8988T (cell line): ENCODE measurements at regions not wholly inside any gene's neighbourhood (a gene's known extent, or its start where the extent isn't known, plus 50 kb on each side); places are given as distances from the start of the nearest gene placed in this dataset.

Source experiments
- DNase-seq: peaks from one replicate; pipeline ENCODE4 v3.0.0; 2011

- DNase-seq = no peak
Measured at GRCh38 chr3:181860235-181860634, 148.5 kb downstream of the SOX2 start.

DNA sequence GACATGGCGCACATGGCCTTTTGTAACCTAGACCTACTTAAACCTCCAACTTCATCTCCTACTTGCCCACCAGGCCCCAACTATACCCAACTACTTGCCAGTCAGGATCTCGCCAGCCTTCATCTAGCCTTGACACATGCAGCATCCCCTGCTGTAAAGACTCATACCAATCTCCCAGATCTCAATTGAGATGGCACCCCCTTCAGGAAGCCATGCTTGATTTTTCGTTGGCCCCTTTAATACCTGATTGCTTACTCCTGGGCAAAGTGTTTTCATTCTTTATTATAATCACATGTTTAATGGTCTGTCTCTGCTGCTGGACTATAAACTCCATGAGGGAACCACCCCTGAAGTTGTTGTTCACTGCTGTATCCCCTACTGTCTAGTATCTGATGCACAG, 150.8 kb downstream of the SOX2 start:
- DNase-seq = no peak

- DNase-seq = no peak
Measured at GRCh38 chr3:181868576-181869082, 156.9 kb downstream of the SOX2 start.

DNA sequence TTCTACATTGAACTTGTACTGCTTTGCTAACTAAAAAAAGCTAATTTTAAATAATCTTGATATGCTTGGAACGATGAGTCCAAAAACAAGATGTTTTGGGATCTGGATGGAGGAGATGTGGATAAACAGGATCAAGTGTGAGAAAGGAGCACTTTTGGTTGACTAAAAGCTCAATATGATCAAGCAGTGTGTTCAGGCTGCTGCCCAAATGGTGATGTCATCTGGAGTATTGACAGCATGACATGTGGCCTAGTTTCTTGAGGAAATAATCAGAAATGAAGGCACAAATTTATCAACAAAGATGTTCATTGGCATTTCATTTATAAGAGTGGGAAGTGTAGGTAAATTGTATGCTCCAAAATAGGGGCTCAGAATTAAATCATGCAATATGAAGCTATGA, 161.2 kb downstream of the SOX2 start:
- DNase-seq = no peak

- DNase-seq = no peak
Measured at GRCh38 chr3:181879926-181880325, 168.2 kb downstream of the SOX2 start.

GRCh38 chr3:181880331-181880730, 168.6 kb downstream of the SOX2 start:
- no peak for DNase-seq

DNA sequence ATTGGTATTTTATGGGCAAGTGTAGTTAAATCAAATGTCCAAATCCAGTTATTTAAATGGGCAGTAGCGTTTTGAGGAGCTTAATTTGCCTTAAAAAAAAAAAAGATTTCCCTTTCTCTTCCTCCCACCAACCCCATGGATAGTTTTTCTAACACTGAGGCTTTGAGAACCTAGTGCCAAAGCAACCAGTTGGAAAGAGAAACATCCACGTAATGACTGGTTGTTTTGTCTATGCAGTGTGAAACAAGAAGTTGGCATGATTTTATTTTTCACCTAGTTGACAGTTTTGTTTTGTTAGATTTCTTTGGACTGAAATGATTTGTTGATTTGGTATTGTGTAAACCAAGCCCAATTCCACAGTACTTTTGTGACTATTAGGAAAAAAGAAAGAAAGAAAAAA, 170.0 kb downstream of the SOX2 start:
- no peak for DNase-seq

- DNase-seq = no peak
Measured at GRCh38 chr3:181885868-181886630, 174.3 kb downstream of the SOX2 start.

DNA sequence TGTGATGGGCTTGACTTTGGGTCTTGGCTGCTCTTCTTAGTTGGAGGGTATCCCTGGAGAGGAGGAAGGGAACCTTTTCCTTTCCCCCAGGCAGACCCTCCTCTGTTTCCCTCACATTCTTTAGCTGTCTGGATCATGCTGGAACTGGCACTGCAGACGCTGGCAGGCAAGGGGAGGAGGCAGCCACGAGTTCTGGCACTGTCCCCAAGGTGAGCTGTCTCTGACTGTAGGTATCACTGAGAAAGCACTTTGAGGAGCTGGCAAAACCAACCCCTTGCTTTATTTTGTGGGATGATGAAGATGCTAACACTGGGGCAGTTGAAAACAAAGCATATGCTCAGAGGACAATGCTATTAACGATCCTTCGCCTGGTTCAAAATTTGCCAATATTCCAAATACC, 175.0 kb downstream of the SOX2 start:
- no peak for DNase-seq

- no peak for DNase-seq
Measured at GRCh38 chr3:181887685-181888084, 176.0 kb downstream of the SOX2 start.

DNA sequence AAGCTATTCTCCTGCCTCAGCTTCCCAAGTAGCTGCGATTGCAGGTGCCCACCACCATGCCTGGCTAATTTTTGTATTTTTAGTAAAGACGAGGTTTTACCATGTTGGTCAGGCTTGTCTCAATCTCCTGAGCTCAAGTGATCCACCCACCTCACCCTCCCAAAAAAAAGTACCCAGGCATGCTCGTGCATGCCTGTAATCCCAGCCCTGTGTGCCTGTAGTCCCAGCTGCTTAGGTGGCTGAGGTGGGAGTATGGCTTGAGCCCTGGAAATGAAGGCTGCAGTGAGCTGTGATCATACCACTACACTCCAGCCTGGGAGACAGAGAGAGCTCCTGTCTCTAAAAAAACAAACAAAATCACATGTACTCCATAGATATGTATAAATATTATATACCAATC, 176.5 kb downstream of the SOX2 start:
- no peak for DNase-seq

GRCh38 chr3:181892848-181893247, 181.1 kb downstream of the SOX2 start:
- DNase-seq = no peak

GRCh38 chr3:181896605-181897004, 184.9 kb downstream of the SOX2 start:
- DNase-seq = no peak

DNA sequence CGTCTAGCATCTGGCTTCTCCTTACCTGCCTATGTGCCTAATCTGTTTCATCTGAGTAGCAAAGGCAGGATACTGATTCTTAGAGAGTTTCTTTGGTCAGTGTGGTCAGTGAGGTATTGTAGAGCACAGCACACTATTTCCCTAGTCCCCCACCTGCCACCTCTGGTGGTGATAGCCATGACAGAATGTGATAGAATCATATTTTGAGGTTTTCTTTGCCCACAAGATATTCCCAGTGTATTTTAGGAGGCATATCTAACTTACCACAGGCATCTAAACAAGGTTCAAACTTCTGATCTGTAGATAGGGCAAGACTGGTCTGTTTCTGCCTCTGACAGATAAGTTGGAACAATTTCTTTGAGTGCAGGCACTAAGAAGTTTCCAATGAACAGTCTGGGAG, 188.0 kb downstream of the SOX2 start:
- DNase-seq = no peak

GRCh38 chr3:181901626-181902025, 189.9 kb downstream of the SOX2 start:
- DNase-seq = no peak

DNA sequence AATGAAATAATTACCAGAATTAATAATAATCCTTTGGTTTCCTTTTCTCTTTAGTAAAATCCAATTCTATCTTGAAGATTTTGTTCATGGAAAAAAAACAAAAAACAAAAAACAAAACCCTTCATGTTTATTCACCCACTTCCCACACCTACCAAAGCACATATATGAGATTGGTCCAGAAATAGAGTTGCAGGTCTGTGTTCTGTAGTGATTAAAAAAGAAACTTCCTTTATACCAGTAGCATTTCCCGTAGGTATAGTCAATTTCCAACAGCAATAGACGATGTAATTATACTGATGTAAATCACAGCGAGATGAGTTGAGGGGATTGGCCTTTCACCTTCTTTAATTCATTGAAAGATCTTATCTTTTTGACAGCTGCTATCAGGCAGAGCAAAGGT, 194.6 kb downstream of the SOX2 start:
- no peak for DNase-seq

GRCh38 chr3:181909241-181909640, 197.5 kb downstream of the SOX2 start:
- no peak for DNase-seq

DNA sequence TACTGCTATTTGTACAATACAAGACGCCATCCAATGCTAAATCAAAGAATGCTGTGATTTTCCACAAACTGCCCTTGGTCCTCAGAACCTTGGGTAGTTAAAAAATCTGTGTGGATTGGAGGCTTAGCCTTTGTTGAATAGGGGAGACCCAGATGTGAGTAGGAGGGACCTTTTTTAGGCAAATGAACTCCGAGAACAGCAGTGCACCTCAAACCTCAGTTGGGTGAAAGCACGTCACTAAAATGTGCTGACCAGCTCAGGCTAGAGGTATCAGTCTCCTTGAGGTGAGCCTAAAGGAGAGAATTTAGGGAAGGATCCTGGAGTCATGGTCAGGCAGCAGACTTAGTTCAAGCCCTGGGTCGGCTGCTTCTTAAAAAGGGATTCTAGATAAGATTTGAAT, 200.7 kb downstream of the SOX2 start:
- no peak for DNase-seq

GRCh38 chr3:181913254-181913653, 201.5 kb downstream of the SOX2 start:
- DNase-seq = no peak

DNA sequence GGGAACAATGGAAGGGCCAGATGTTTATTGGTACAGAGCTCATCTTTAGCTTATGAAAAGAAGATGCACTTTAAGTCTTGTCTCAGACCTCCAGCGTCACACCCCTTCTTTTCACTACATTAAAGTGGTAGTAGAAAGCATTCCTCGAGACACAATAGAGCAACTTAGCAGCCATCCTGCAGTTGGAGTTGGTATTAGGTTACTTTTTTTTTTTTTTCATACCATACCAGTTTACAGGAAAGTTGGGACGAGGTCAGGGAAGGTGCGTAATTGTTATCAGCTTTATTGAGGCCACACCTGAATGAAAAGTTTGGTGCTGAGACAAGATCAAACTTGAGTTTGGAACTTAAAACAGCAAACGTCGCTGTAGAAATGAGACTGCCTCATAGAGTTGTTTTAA, 203.8 kb downstream of the SOX2 start:
- DNase-seq = no peak

- no peak for DNase-seq
Measured at GRCh38 chr3:181916013-181916412, 204.3 kb downstream of the SOX2 start.

DNA sequence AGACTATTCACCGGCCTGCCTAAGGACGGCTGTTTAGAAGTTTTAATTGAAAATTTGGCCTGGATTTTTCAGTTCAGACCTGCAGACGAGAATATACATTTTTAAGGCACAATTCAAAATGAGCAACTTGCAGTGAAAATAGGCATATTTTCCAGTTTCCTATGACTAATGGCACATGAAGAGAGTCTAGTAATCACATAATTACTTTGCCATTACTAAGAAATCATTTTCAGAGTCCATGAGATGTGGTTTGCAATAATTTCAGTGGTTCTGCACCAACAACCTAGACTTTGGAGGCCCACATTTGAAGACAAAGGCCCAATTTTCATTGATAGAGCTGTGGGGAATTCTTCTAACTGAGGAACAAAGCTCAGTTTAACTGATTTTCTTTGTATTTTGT, 205.3 kb downstream of the SOX2 start:
- DNase-seq = no peak

DNA sequence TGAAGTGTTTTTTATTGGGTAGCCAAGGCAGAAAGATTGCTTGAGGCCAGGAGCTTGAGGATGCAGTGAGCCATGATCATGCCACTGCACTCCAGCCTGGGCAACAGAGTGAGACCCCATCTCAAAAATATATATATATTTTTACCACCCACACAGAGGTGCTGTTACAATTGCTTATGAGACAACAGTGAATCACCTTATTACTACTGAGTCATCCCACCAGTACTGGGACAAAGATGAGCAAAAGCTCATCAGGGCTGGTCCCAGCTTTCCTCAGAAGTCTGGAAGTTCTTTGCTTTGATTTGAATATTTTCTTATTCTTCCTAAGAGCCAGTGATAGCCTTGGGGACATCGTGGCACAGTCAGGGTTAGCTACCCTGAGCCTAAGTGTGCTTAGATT, 207.7 kb downstream of the SOX2 start:
- DNase-seq = no peak

GRCh38 chr3:181920409-181920808, 208.7 kb downstream of the SOX2 start:
- no peak for DNase-seq

GRCh38 chr3:181921220-181921619, 209.5 kb downstream of the SOX2 start:
- DNase-seq = no peak
